LNCaP clone FGC (cell line): ENCODE measurements at regions not wholly inside any gene's neighbourhood (a gene's known extent, or its start where the extent isn't known, plus 50 kb on each side); places are given as distances from the start of the nearest gene placed in this dataset.
A peak's percentile ranks its signal among the peaks of the same experiment; 100 is the strongest.

Experiments
- DNase-seq: peaks from one replicate; pipeline ENCODE4 v3.0.0-alpha.2; 2011; ENCODE audit warnings: low read depth
- H3K4me3 ChIP-seq: 2 replicates; pipeline ENCODE4 v1.5.1; 2011; ENCODE audit warnings: mild to moderate bottlenecking, low read depth, low read length, control low read depth
- TF ChIP-seq, protein P1 (sequence below): IDR thresholded peaks from 2 replicates; pipeline ENCODE4 v1.5.1; 2012; ENCODE audit warnings: mild to moderate bottlenecking; ENCODE audit not compliant: control insufficient read depth, insufficient read depth; ENCODE audit errors: extremely low read depth

DNA sequence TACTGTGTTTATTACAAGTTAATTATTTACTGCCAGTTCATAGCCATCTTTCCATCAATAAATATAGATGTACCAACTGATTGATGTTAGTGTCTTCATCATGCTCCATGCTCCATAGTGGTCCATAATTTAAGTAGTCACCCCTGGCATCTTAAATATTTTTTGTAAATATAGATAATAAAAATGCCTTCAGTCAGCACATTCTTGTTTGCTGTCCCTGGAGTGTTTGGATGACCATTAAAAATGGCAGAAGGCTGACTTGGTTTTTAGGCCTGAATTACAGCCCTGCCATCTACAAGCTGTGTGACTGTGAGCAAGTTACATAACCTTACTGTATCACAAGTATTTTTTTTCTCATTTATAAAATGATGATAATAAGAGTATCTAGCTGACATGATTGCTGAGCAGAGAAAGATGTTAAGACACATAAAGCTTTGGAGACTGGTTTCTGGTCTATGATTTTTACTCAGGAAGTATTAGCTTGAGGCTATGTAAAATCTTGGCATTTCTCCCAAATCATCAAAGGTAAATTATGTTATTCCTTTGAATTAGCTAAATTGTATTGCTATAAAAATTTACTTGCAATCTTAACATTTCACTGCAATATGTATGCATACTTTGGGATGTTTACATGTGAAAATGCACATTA, 427.2 kb downstream of the USP25 start:
- no peak for DNase-seq
- TF ChIP-seq, protein P1, sequence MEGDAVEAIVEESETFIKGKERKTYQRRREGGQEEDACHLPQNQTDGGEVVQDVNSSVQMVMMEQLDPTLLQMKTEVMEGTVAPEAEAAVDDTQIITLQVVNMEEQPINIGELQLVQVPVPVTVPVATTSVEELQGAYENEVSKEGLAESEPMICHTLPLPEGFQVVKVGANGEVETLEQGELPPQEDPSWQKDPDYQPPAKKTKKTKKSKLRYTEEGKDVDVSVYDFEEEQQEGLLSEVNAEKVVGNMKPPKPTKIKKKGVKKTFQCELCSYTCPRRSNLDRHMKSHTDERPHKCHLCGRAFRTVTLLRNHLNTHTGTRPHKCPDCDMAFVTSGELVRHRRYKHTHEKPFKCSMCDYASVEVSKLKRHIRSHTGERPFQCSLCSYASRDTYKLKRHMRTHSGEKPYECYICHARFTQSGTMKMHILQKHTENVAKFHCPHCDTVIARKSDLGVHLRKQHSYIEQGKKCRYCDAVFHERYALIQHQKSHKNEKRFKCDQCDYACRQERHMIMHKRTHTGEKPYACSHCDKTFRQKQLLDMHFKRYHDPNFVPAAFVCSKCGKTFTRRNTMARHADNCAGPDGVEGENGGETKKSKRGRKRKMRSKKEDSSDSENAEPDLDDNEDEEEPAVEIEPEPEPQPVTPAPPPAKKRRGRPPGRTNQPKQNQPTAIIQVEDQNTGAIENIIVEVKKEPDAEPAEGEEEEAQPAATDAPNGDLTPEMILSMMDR = no peak
- no peak overlapping the region for H3K4me3 ChIP-seq

GRCh38 chr21:16159213-16159970, 429.6 kb downstream of the USP25 start:
- DNase-seq = no peak
- TF ChIP-seq, protein P1 = no peak
- no peak overlapping the region for H3K4me3 ChIP-seq

DNA sequence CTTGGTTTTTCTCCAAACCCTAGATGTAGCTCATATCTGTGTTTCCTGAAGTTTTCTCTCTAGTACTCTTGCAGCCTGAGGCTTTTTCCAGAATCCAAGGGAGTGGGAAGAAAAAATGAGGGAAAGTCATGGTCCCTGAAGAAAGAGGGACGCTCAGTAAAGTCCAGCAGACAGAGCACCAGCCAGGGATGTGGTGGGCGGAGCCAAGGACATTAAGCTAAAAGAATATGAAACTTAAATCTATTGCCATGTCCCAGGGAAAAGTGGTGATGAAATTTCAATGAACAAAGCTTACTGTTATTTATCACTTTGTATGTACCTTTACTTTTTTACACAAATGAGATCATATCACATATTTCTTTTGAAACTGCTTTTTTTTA, 430.2 kb downstream of the USP25 start:
- TF ChIP-seq, protein P1 = no peak
- no peak overlapping the region for H3K4me3 ChIP-seq

DNA sequence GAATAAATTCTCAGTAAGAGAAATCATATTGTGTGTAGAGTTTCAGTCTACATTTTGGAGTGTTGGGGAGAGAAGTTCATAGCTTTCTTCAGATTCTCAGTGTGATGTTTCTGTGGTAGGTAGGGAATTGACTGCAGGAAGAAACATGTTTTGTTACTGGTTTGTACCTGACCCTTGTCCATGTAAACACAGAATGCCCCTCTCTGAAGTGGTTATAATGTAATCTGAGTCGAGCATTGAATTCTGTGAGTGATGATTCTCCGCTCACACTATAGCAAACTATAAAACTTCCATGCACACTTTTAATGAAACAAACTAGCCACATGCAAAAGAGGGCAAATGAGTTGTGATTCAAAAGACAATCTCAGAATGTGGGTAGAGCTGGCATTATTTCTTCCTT, 433.2 kb downstream of the USP25 start:
- H3K4me3 ChIP-seq = no peak overlapping the region
- TF ChIP-seq, protein P1 = no peak
- DNase-seq = no peak

More for the DNA sequence above, 430.2 kb downstream of the USP25 start:
- DNase-seq = no peak

GRCh38 chr21:16169102-16169511, 439.3 kb downstream of the USP25 start:
- H3K4me3 ChIP-seq = peak overlapping the region; percentile 2; the same call in 1 of the 2 replicates
- DNase-seq = peak; percentile 85
- TF ChIP-seq, protein P1 = no peak

- DNase-seq = peak; percentile 74
- peak overlapping the region; percentile 2; the same call in 1 of the 2 replicates for H3K4me3 ChIP-seq
- TF ChIP-seq, protein P1 = no peak
Measured at GRCh38 chr21:16169779-16170178, 440.0 kb downstream of the USP25 start.
